Aorta (tissue), 5 donors: ENCODE measurements at regions not wholly inside any gene's neighbourhood (a gene's known extent, or its start where the extent isn't known, plus 50 kb on each side); places are given as distances from the start of the nearest gene placed in this dataset.
"Not testable (repeated sequence)": the region's sequence is repeated elsewhere in the genome, so short reads cannot be mapped to it uniquely, and the experiment has no call there.

Source experiments
- ATAC-seq: fragments of 200-7000 bp; cut with Tn5 transposase; one replicate; pipeline ENCODE4 v1.9.1; 2022; ENCODE audit warnings: moderate library complexity; ENCODE audit not compliant: low FRiP score
- DNase-seq, 2 donors: peaks; one replicate each; pipeline ENCODE4 v3.0.0-alpha.2; 2020
- H3K27ac ChIP-seq, 2 donors: one replicate each; pipeline ENCODE4 v1.5.1; 2013; ENCODE audit warnings: low read length in 2 of 2, mild to moderate bottlenecking in 2 of 2, moderate library complexity in 2 of 2, control low read depth in 1 of 2, inconsistent platforms in 1 of 2, low read depth in 1 of 2
- H3K27me3 ChIP-seq, 2 donors: one replicate each; pipeline ENCODE4 v1.6.1; 2013; ENCODE audit warnings: control low read depth in 1 of 2, low read length in 1 of 2, mild to moderate bottlenecking in 1 of 2, moderate library complexity in 1 of 2; ENCODE audit not compliant: insufficient read depth in 2 of 2, control insufficient read depth in 1 of 2
- H3K36me3 ChIP-seq, 2 donors: one replicate each; pipeline ENCODE4 v1.6.1; 2013; ENCODE audit warnings: control low read depth in 1 of 2, low read length in 1 of 2, mild to moderate bottlenecking in 1 of 2; ENCODE audit not compliant: insufficient read depth in 2 of 2, control insufficient read depth in 1 of 2
- H3K4me1 ChIP-seq, 2 donors: one replicate each; pipeline ENCODE4 v1.6.1; 2013; ENCODE audit warnings: low read length in 2 of 2, control low read depth in 1 of 2, mild to moderate bottlenecking in 1 of 2, moderate library complexity in 1 of 2; ENCODE audit not compliant: insufficient read depth in 2 of 2, control insufficient read depth in 1 of 2
- H3K4me3 ChIP-seq, 2 donors: one replicate each; pipeline ENCODE4 v1.5.1; 2013; ENCODE audit warnings: low read length in 2 of 2, control low read depth in 1 of 2, mild to moderate bottlenecking in 1 of 2
- H3K9me3 ChIP-seq: one replicate; pipeline ENCODE4 v1.6.1; 2013; ENCODE audit warnings: mild to moderate bottlenecking, low read length; ENCODE audit not compliant: control insufficient read depth
- WGBS, 2 donors: extraction: QIAGEN DNeasy Blood & Tissue Kit; methylation state at CpG; one replicate each; pipeline ENCODE4 v1.1.7; 2013; 5-methylcytosine and 5-hydroxymethylcytosine counted together
- intact Hi-C, 2 donors: fragments of 100-400 bp; cut with DNase I; formaldehyde crosslinking; loops; one replicate each; pipeline versions ENCODE4 v1.14.2 to v1.15.0; 2022
- donor health status: healthy with polysubstance abuse.
- donor health status: Bipolar disorder and iron deficiency.
- donor health status: DM: no; HTN: no; CAD: no.
- donor health status: DM: no; HTN: no; CAD: no.
- donor health status: DM: yes; HTN: yes; CAD: no.

DNA sequence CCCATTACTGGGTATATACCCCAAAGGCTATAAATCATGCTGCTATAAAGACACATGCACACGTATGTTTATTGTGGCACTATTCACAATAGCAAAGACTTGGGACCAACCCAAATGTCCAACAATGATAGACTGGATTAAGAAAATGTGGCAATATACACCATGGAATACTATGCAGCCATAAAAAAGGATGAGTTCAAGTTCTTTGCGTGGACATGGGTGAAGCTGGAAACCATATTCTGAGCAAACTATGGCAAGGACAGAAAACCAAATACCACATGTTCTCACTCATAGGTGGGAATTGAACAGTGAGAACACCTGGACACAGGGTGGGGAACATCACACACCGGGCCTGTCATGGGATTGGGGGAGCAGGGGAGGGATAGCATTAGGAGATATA, 54.4 kb upstream of the MUCL1 start:
- H3K36me3 ChIP-seq, H3K27ac ChIP-seq, H3K27me3 ChIP-seq, H3K4me3 ChIP-seq, ATAC-seq, H3K9me3 ChIP-seq, DNase-seq, H3K4me1 ChIP-seq, intact Hi-C loops: not testable (repeated sequence)
- WGBS, 2 donors = 93 to 95% methylated on average over 3 of the region's 3 CpGs

- ATAC-seq (no peak), DNase-seq (no peak)
- no peaks in the 10 kb centered on the region for H3K27me3 ChIP-seq
- intact Hi-C loops = no loop called here
- peaks cover 0 to 1% of the 10 kb centered on the region in 2 donors for H3K4me1 ChIP-seq
- H3K36me3 ChIP-seq = no peaks in the 10 kb centered on the region
- 85 to 87% methylated on average over 1 of the region's 1 CpG for whole genome bisulfite sequencing, 2 donors
- no peak overlapping the region for H3K27ac ChIP-seq
- no peak overlapping the region for H3K4me3 ChIP-seq
- peaks cover 2% of the 10 kb centered on the region for H3K9me3 ChIP-seq
Observed at GRCh38 chr12:54798651-54799050, 55.7 kb upstream of the MUCL1 start.

GRCh38 chr12:54796991-54797390, 57.3 kb upstream of the MUCL1 start:
- DNase-seq (no peak), ATAC-seq (no peak)
- no peak overlapping the region for H3K27ac ChIP-seq
- no peaks in the 10 kb centered on the region for H3K36me3 ChIP-seq
- intact Hi-C loops = no loop called here
- WGBS, 2 donors = 78 to 83% methylated on average over 2 of the region's 2 CpGs
- H3K27me3 ChIP-seq = no peaks in the 10 kb centered on the region
- peaks cover 2% of the 10 kb centered on the region for H3K9me3 ChIP-seq
- no peak overlapping the region for H3K4me3 ChIP-seq
- peaks cover 0 to 1% of the 10 kb centered on the region in 2 donors for H3K4me1 ChIP-seq

DNA sequence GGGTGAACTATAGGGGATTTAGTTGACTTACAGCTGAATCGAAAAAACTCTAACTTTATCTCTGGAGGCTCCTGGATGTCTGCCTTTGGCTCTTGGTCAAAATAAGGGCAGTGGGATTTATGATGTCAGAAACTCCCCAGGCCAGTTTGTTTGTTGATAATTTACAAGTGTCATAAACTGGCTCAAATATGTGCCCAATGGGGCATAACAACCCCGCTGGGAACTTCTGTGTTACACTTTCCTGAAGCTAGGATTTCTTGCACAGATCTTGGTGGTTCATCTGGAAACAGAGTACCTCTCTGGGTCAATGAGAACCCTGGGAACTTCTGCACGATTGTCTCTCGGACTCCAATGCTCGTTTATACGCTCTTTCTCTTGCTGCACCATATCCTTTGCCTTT, 58.7 kb upstream of the MUCL1 start:
- peaks cover 0 to under 1% of the 10 kb centered on the region in 2 donors for H3K4me1 ChIP-seq
- no peaks in the 10 kb centered on the region for H3K27me3 ChIP-seq
- WGBS, 2 donors = 53 to 59% methylated on average over 6 of the region's 6 CpGs
- no peaks in the 10 kb centered on the region for H3K36me3 ChIP-seq
- H3K9me3 ChIP-seq = peaks cover 2% of the 10 kb centered on the region
- no peak overlapping the region for H3K4me3 ChIP-seq
- H3K27ac ChIP-seq = no peak overlapping the region
- DNase-seq (no peak), ATAC-seq (no peak)
- intact Hi-C loops = no loop called here

- no peak for ATAC-seq
- Histone ChIP-seq H3K27ac (no peak overlapping the region), H3K27me3 (no peaks in the 10 kb centered on the region), H3K4me3 (no peak overlapping the region), H3K36me3 (no peaks in the 10 kb centered on the region), H3K9me3 (no peaks in the 10 kb centered on the region), H3K4me1 (no peaks in the 10 kb centered on the region)
- WGBS, 2 donors = 71 to 74% methylated on average over 5 of the region's 5 CpGs
- no peak for DNase-seq
- intact Hi-C loops = no loop called here
Observed at GRCh38 chr12:54786081-54786480, 68.2 kb upstream of the MUCL1 start.

DNA sequence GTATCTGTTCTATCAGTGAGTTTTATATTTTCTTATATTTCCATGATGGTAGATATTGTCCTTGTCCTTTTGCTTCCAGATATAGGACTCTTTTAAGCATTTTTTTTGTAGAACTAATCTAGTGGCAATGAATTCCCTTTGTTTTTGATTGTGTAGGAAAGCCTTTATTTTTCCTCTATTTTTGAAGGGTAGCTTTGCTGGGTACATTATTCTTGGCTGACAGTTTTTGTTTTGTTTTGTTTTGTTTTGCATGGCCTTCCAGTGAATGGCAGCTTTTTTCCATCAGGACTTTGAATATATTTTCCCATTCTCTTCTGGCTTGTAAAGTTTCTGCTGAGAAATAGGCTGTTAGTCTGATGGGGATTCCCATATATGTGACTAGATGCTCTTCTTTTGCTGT, 70.2 kb upstream of the MUCL1 start:
- Histone ChIP-seq H3K4me3 (no peak overlapping the region), H3K27me3 (no peaks in the 10 kb centered on the region), H3K4me1 (no peaks in the 10 kb centered on the region), H3K9me3 (no peaks in the 10 kb centered on the region), H3K27ac (no peak overlapping the region), H3K36me3 (no peaks in the 10 kb centered on the region)
- intact Hi-C loops = no loop called here
- ATAC-seq = no peak
- no peak for DNase-seq

- 51 to 57% methylated on average over 1 of the region's 1 CpG for WGBS, 2 donors
- ATAC-seq, intact Hi-C loops, H3K4me3 ChIP-seq, H3K27me3 ChIP-seq, H3K9me3 ChIP-seq, H3K27ac ChIP-seq, DNase-seq, H3K36me3 ChIP-seq, H3K4me1 ChIP-seq: not testable (repeated sequence)
Observed at GRCh38 chr12:54777031-54777430, 77.3 kb upstream of the MUCL1 start.

DNA sequence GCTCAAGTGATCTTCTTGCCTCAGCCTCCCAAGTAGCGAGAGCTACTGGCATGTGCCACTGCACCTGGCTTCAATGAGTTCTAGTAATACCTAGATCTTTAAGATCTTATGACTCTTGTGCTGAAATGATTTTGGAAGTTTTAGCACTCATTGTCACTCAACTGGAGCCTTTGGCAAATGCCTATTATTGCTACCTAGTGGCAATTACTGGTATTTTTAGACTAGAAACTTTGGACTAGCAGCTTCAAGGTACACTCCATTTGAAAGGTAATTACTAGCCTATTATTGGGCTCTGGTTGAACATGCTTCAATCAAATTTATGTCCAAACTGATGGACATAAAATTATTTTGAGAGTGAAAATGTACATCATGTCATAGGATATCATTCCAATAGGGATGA, 80.7 kb upstream of the MUCL1 start:
- no peaks in the 10 kb centered on the region for H3K4me1 ChIP-seq
- WGBS, 2 donors = 90 to 96% methylated on average over 1 of the region's 1 CpG
- no peaks in the 10 kb centered on the region for H3K36me3 ChIP-seq
- intact Hi-C loops = no loop called here
- no peak for DNase-seq
- peaks cover 0 to 1% of the 10 kb centered on the region in 2 donors for H3K27me3 ChIP-seq
- ATAC-seq = no peak
- no peak overlapping the region for H3K27ac ChIP-seq
- H3K9me3 ChIP-seq = no peaks in the 10 kb centered on the region
- no peak overlapping the region for H3K4me3 ChIP-seq

- DNase-seq (no peak), ATAC-seq (no peak)
- Histone ChIP-seq H3K4me3 (no peak overlapping the region), H3K27ac (no peak overlapping the region), H3K4me1 (no peaks in the 10 kb centered on the region), H3K36me3 (no peaks in the 10 kb centered on the region), H3K27me3 (no peaks in the 10 kb centered on the region), H3K9me3 (no peaks in the 10 kb centered on the region)
- intact Hi-C loops = no loop called here
- 23 to 29% methylated on average over 1 of the region's 1 CpG for WGBS, 2 donors
Observed at GRCh38 chr12:54765652-54766051, 88.7 kb upstream of the MUCL1 start.
